Heart left ventricle (tissue), 16 donors: ENCODE measurements at regions not wholly inside any gene's neighbourhood (a gene's known extent, or its start where the extent isn't known, plus 50 kb on each side); places are given as distances from the start of the nearest gene placed in this dataset.

Experiments used
- ATAC-seq, 4 donors: fragments of 200-7000 bp; cut with Tn5 transposase; one replicate each; pipeline ENCODE4 v1.9.1; 2020 to 2022; ENCODE audit warnings: moderate library complexity in 4 of 4, mild to moderate bottlenecking in 3 of 4, moderate number of reproducible peaks in 1 of 4
- DNase-seq, 5 donors: peaks; one replicate each; pipeline ENCODE4 v3.0.0-alpha.2; 2020
- H3K27ac ChIP-seq, 12 donors: fragments of 200-600 bp; sonication (generic) in 4 of 12; one replicate each; pipeline versions ENCODE4 v1.5.0 to v1.8.0; 2016 to 2022; ENCODE audit warnings: mild to moderate bottlenecking in 2 of 12
- H3K27me3 ChIP-seq, 9 donors: fragments of 200-600 bp; sonication (generic) in 2 of 9; one replicate each; pipeline versions ENCODE4 v1.5.1 to v1.8.0; 2016 to 2022; ENCODE audit warnings: mild to moderate bottlenecking in 3 of 9
- H3K36me3 ChIP-seq, 9 donors: fragments of 200-600 bp; sonication (generic) in 2 of 9; one replicate each; pipeline versions ENCODE4 v1.5.0 to v1.8.0; 2018 to 2022; ENCODE audit warnings: mild to moderate bottlenecking in 2 of 9
- H3K4me1 ChIP-seq, 12 donors: fragments of 200-600 bp; sonication (generic) in 4 of 12; one replicate each; pipeline versions ENCODE4 v1.5.0 to v1.8.0; 2016 to 2022; ENCODE audit warnings: mild to moderate bottlenecking in 3 of 12
- H3K4me3 ChIP-seq, 12 donors: fragments of 200-600 bp; sonication (generic) in 4 of 12; one replicate each; pipeline versions ENCODE4 v1.5.0 to v1.8.0; 2017 to 2022; ENCODE audit warnings: mild to moderate bottlenecking in 9 of 12, moderate library complexity in 4 of 12
- H3K9me3 ChIP-seq, 12 donors: fragments of 200-600 bp; sonication (generic) in 4 of 12; one replicate each; pipeline versions ENCODE4 v1.5.0 to v1.8.0; 2016 to 2022; ENCODE audit warnings: mild to moderate bottlenecking in 1 of 12
- CTCF ChIP-seq, 12 donors: fragments of 200-600 bp; sonication (generic) in 4 of 12; IDR thresholded peaks; one replicate each; pipeline versions ENCODE4 v1.5.0 to v1.8.0; 2018 to 2022; ENCODE audit warnings: antibody characterized with exemption in 12 of 12, mild to moderate bottlenecking in 5 of 12
- POLR2A ChIP-seq, 2 donors: fragments of 450-650 bp; IDR thresholded peaks; one replicate each; pipeline ENCODE4 v1.6.1; 2017; ENCODE audit warnings: antibody characterized with exemption in 2 of 2, mild to moderate bottlenecking in 2 of 2, moderate library complexity in 2 of 2
- WGBS, 4 donors: extraction: QIAGEN DNeasy Blood & Tissue Kit in 2 of 4; methylation state at CpG; one replicate each; pipeline versions ENCODE4 v1.1.5 to v1.1.7; 2013 to 2018; 5-methylcytosine and 5-hydroxymethylcytosine counted together
- intact Hi-C, 10 donors: fragments of 100-400 bp; cut with DNase I; formaldehyde crosslinking; loops; one replicate each; pipeline versions ENCODE4 v1.11.1 to v1.14.2; 2022
- donor health status: ischemic (EF 13 %, LVEDD 7.1; RV severe dilation, severe dysfunction).
- donor health status: healthy with polysubstance abuse.
- donor health status: DM: no; HTN: yes; CAD: no.
- donor health status: DM: no; HTN: no; CAD: no.
- donor health status: ischemic (EF 25% LVEDD 6.9; RV normal size, moderate dysfunction).
- donor health status: ischemic (EF 25% LVEDD 5.7; RV mildly dilated, moderate dysfunction).
- donor health status: healthy.
- donor health status: DM: yes; HTN: yes; CAD: no.
- donor health status: ischemic (EF 35%, LVEDD 5.7; RV mildly dilated, moderate dysfunction).
- donor health status: nonischemic (EF 11% LVEDD 7.7; RV severe dilation, severe dysfunction).
- donor health status: DM: yes; HTN: yes; CAD: no.
- donor health status: PGD.
- donor health status: ischemic (EF 29% LVEDD 5.4; RV normal size, mild dysfunction).
- donor health status: nonischemic (EF 23%, LVEDD 6.1; RV moderate dilation, normal function).

- WGBS, 4 donors = 53 to 60% (median 55%) methylated on average over 3 of the region's 3 CpGs
- H3K27me3 ChIP-seq = peaks cover 0 to 2% (median 0%) of the 10 kb centered on the region in 9 donors
- H3K4me3 ChIP-seq = no peak overlapping the region
- peaks cover 0 to 11% (median 0%) of the 10 kb centered on the region in 12 donors for H3K9me3 ChIP-seq
- no peaks in the 10 kb centered on the region for H3K36me3 ChIP-seq
- no peak for TF ChIP-seq POLR2A (IDR thresholded peaks at IDR 0.05)
- H3K27ac ChIP-seq = no peak overlapping the region
- H3K4me1 ChIP-seq = no peaks in the 10 kb centered on the region
- no peak for ATAC-seq
- intact Hi-C loops = no loop called here
- DNase-seq = no peak
Observed at GRCh38 chr6:106872049-106872448, 102.5 kb downstream of the CD24 start.

- H3K27ac ChIP-seq = no peak overlapping the region
- H3K27me3 ChIP-seq = no peaks in the 10 kb centered on the region
- intact Hi-C loops = no loop called here
- H3K9me3 ChIP-seq = peaks cover 0 to 9% (median 0%) of the 10 kb centered on the region in 12 donors
- no peaks in the 10 kb centered on the region for H3K36me3 ChIP-seq
- TF ChIP-seq POLR2A (IDR thresholded peaks at IDR 0.05) (no peak), CTCF (IDR thresholded peaks at IDR 0.05) (no peak)
- no peak overlapping the region for H3K4me3 ChIP-seq
- DNase-seq (no peak), ATAC-seq (no peak)
- 47 to 61% (median 57%) methylated on average over 3 of the region's 3 CpGs for WGBS, 4 donors
- H3K4me1 ChIP-seq = no peaks in the 10 kb centered on the region
Observed at GRCh38 chr6:106870824-106871717, 103.5 kb downstream of the CD24 start.

GRCh38 chr6:106870069-106870468 lies 104.5 kb downstream of the CD24 start:
- no peak for ATAC-seq
- Histone ChIP-seq H3K4me3 (no peak overlapping the region), H3K9me3 (peaks cover 0 to 5% (median 0%) of the 10 kb centered on the region in 12 donors), H3K27me3 (no peaks in the 10 kb centered on the region), H3K4me1 (no peaks in the 10 kb centered on the region), H3K27ac (no peak overlapping the region), H3K36me3 (no peaks in the 10 kb centered on the region)
- no peak for TF ChIP-seq POLR2A (IDR thresholded peaks at IDR 0.05)
- TF ChIP-seq CTCF (IDR thresholded peaks at IDR 0.05) = no peak
- no peak for DNase-seq
- intact Hi-C loops = no loop called here
- WGBS, 4 donors = 25 to 49% (median 42%) methylated on average over 1 of the region's 1 CpG

GRCh38 chr6:106869203-106869602 lies 105.3 kb downstream of the CD24 start:
- Histone ChIP-seq H3K27ac (no peak overlapping the region), H3K36me3 (no peaks in the 10 kb centered on the region), H3K27me3 (no peaks in the 10 kb centered on the region), H3K4me3 (no peak overlapping the region), H3K4me1 (no peaks in the 10 kb centered on the region), H3K9me3 (peaks cover 0 to 5% (median 0%) of the 10 kb centered on the region in 12 donors)
- ATAC-seq (no peak), DNase-seq (no peak)
- TF ChIP-seq CTCF (IDR thresholded peaks at IDR 0.05) = no peak
- no peak for TF ChIP-seq POLR2A (IDR thresholded peaks at IDR 0.05)
- intact Hi-C loops = no loop called here
- 84 to 87% (median 85%) methylated on average over 5 of the region's 5 CpGs for WGBS, 4 donors
